GM20000 (cell line): ENCODE measurements at regions not wholly inside any gene's neighbourhood (a gene's known extent, or its start where the extent isn't known, plus 50 kb on each side); places are given as distances from the start of the nearest gene placed in this dataset.

Experiments
- DNase-seq: peaks from one replicate; pipeline ENCODE4 v3.0.0; 2012; ENCODE audit warnings: low spot score
- CTCF ChIP-seq: IDR thresholded peaks from 2 replicates; pipeline ENCODE4 v1.5.1; 2012; ENCODE audit warnings: mild to moderate bottlenecking, control low read depth; ENCODE audit errors: extremely low read depth, missing control alignments

GRCh38 chr18:66694852-66695251, 91.0 kb upstream of the CDH19 start:
- TF ChIP-seq CTCF = no peak
- no peak for DNase-seq

GRCh38 chr18:66687635-66688034, 83.7 kb upstream of the CDH19 start:
- TF ChIP-seq CTCF = no peak
- DNase-seq = no peak

- no peak for TF ChIP-seq CTCF
- DNase-seq = no peak
These were observed 79.0 kb upstream of the CDH19 start for GRCh38 chr18:66682855-66683322.

- no peak for TF ChIP-seq CTCF
- DNase-seq = no peak
These were observed 72.8 kb upstream of the CDH19 start for GRCh38 chr18:66676699-66677098.

GRCh38 chr18:66674286-66674685, 70.4 kb upstream of the CDH19 start:
- no peak for TF ChIP-seq CTCF
- DNase-seq = no peak

GRCh38 chr18:66668706-66669105, 64.8 kb upstream of the CDH19 start:
- no peak for TF ChIP-seq CTCF

GRCh38 chr18:66662632-66663031, 58.7 kb upstream of the CDH19 start:
- no peak for DNase-seq

More at GRCh38 chr18:66668706-66669105, 64.8 kb upstream of the CDH19 start:
- DNase-seq = no peak

More at GRCh38 chr18:66662632-66663031, 58.7 kb upstream of the CDH19 start:
- TF ChIP-seq CTCF = no peak
